ENCODE measurements at regions not wholly inside any gene's neighbourhood (a gene's known extent, or its start where the extent isn't known, plus 50 kb on each side); places are given as distances from the start of the nearest gene placed in this dataset.

DNA sequence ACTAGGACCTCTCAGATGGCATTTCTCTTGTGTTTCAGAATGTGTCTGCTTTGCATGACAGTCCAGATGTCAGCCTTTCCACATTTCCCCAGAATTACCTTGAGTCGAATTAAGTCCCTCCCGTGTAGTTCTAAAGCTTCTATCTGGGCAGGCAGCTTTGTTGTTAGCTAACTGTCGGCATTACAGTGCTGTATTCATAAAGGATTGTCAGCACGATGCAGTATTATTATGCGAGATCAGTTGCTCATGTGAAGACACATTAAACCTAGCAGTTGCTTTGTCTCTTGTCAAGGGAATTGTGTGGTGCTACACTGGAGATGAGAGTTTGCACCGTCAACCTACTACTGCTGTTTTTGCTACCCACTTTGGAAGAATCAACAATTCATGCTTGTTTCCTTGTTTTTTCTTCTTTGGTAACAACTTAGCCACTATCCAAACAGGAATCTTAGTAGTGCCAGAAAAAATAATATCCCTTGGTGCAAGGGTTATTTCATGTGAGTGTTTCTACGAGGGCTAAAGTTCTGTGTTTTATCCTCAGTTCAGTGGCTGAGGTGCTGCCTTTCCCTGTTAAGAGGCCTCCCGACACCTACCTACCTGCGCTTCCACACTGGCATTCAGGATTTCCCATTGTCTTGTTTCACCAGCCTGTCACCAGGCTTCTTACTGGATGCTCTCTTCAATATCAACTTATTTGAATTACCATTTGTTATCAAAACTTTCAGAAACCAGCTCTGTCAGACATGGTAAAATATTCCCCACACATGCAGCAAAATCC, 297.9 kb upstream of the G2E3 start:
- Histone ChIP-seq H3F3A (ENCODE audit: low read depth) (no peaks in the 10 kb centered on the region), H3K9ac (ENCODE audit: low read depth, low read length, poor library complexity, severe bottlenecking) (no peak overlapping the region), H3K27me3 (ENCODE audit: insufficient read depth, low read length, poor library complexity, severe bottlenecking) (no peaks in the 10 kb centered on the region), H3K4me3 (ENCODE audit: low read length, poor library complexity, severe bottlenecking) (no peak overlapping the region), H3K9me3 (ENCODE audit: insufficient read depth, low read depth, low read length) (no peaks in the 10 kb centered on the region), H3K9me2 (replicated peaks; ENCODE audit: low read depth, low read length) (no peaks in the 10 kb centered on the region), H4K20me1 (ENCODE audit: insufficient read depth, low read length, poor library complexity, severe bottlenecking) (no peaks in the 10 kb centered on the region), H3K4me1 (ENCODE audit: insufficient read depth, low read length, poor library complexity, severe bottlenecking) (no peaks in the 10 kb centered on the region), H2AFZ (ENCODE audit: low read length) (no peak overlapping the region), H3K79me2 (ENCODE audit: insufficient read depth, low read length) (no peaks in the 10 kb centered on the region), H3K36me3 (ENCODE audit: insufficient read depth, low read length) (no peaks in the 10 kb centered on the region), H3K4me2 (ENCODE audit: low read depth, low read length, poor library complexity, severe bottlenecking) (no peak overlapping the region)
- TF ChIP-seq, protein P1, sequence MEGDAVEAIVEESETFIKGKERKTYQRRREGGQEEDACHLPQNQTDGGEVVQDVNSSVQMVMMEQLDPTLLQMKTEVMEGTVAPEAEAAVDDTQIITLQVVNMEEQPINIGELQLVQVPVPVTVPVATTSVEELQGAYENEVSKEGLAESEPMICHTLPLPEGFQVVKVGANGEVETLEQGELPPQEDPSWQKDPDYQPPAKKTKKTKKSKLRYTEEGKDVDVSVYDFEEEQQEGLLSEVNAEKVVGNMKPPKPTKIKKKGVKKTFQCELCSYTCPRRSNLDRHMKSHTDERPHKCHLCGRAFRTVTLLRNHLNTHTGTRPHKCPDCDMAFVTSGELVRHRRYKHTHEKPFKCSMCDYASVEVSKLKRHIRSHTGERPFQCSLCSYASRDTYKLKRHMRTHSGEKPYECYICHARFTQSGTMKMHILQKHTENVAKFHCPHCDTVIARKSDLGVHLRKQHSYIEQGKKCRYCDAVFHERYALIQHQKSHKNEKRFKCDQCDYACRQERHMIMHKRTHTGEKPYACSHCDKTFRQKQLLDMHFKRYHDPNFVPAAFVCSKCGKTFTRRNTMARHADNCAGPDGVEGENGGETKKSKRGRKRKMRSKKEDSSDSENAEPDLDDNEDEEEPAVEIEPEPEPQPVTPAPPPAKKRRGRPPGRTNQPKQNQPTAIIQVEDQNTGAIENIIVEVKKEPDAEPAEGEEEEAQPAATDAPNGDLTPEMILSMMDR (conservative IDR thresholded peaks at IDR 0.05; ENCODE audit: low read length), result no peak
- TF ChIP-seq EZH2phosphoT487 (IDR thresholded peaks at IDR 0.05; ENCODE audit: borderline replicate concordance), result no peak

DNA sequence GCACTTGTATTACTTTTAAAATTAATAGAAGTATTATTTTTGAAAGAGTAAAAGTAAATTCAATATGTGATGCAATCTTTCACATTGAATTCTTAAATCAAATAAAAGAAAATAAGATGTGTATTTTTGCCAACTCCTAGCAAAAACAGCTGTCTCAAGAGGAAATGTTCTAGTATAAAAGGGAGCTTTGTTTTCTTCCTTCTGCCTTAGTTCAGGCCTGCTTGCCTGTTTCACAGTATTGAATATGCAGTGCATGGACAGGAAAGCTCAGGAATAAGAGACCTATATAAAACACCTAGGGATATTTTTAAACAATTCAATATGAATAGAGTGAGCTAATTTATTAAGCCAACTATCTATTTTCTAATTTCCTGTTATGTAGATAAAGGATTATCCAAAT, 294.8 kb upstream of the G2E3 start:
- no peaks in the 10 kb centered on the region for H3K27me3 ChIP-seq (ENCODE audit: insufficient read depth, low read length, poor library complexity, severe bottlenecking)
- H2AFZ ChIP-seq (ENCODE audit: low read length), result no peak overlapping the region
- H3K4me3 ChIP-seq (ENCODE audit: low read length, poor library complexity, severe bottlenecking), result no peak overlapping the region
- no peak overlapping the region for H3K9ac ChIP-seq (ENCODE audit: low read depth, low read length, poor library complexity, severe bottlenecking)
- no peaks in the 10 kb centered on the region for H3F3A ChIP-seq (ENCODE audit: low read depth)
- no peaks in the 10 kb centered on the region for H3K9me2 ChIP-seq (replicated peaks; ENCODE audit: low read depth, low read length)
- no peaks in the 10 kb centered on the region for H3K79me2 ChIP-seq (ENCODE audit: insufficient read depth, low read length)
- no peak overlapping the region for H3K4me2 ChIP-seq (ENCODE audit: low read depth, low read length, poor library complexity, severe bottlenecking)
- no peak for TF ChIP-seq EZH2phosphoT487 (IDR thresholded peaks at IDR 0.05; ENCODE audit: borderline replicate concordance)
- TF ChIP-seq, protein P1 (conservative IDR thresholded peaks at IDR 0.05; ENCODE audit: low read length), result no peak
- H3K4me1 ChIP-seq (ENCODE audit: insufficient read depth, low read length, poor library complexity, severe bottlenecking), result no peaks in the 10 kb centered on the region
- H3K9me3 ChIP-seq (ENCODE audit: insufficient read depth, low read depth, low read length), result no peaks in the 10 kb centered on the region
- no peaks in the 10 kb centered on the region for H3K36me3 ChIP-seq (ENCODE audit: insufficient read depth, low read length)
- no peaks in the 10 kb centered on the region for H4K20me1 ChIP-seq (ENCODE audit: insufficient read depth, low read length, poor library complexity, severe bottlenecking)

DNA sequence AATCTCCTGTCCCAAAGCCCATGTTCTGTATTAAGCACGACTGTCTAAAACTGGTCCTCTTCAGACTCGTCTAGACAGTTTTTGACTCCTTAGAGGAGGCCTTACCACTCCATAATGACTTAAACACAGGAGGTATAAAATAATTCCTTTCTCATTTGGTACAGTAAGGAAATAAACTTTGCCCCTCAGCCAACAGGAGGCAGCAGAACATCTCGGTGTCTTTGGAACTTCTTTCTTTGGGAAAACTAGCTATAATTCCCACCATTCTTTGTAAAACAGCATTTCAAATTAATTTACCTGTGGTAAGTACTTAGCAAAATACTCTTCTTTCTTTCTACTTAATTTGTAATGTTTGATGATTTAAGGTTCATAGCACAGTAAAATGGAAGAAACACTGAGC, 292.7 kb upstream of the G2E3 start:
- no peak overlapping the region for H3K4me2 ChIP-seq (ENCODE audit: low read depth, low read length, poor library complexity, severe bottlenecking)

More for the DNA sequence above, 292.7 kb upstream of the G2E3 start:
- H3K4me3 ChIP-seq (ENCODE audit: low read length, poor library complexity, severe bottlenecking), result no peak overlapping the region
- no peaks in the 10 kb centered on the region for H4K20me1 ChIP-seq (ENCODE audit: insufficient read depth, low read length, poor library complexity, severe bottlenecking)
- no peak for TF ChIP-seq EZH2phosphoT487 (IDR thresholded peaks at IDR 0.05; ENCODE audit: borderline replicate concordance)
- TF ChIP-seq, protein P1 (conservative IDR thresholded peaks at IDR 0.05; ENCODE audit: low read length), result no peak
- no peaks in the 10 kb centered on the region for H3K9me2 ChIP-seq (replicated peaks; ENCODE audit: low read depth, low read length)
- no peaks in the 10 kb centered on the region for H3F3A ChIP-seq (ENCODE audit: low read depth)
- H3K4me1 ChIP-seq (ENCODE audit: insufficient read depth, low read length, poor library complexity, severe bottlenecking), result no peaks in the 10 kb centered on the region
- no peaks in the 10 kb centered on the region for H3K79me2 ChIP-seq (ENCODE audit: insufficient read depth, low read length)
- H3K9me3 ChIP-seq (ENCODE audit: insufficient read depth, low read depth, low read length), result no peaks in the 10 kb centered on the region
- H2AFZ ChIP-seq (ENCODE audit: low read length), result no peak overlapping the region
- H3K27me3 ChIP-seq (ENCODE audit: insufficient read depth, low read length, poor library complexity, severe bottlenecking), result no peaks in the 10 kb centered on the region
- H3K36me3 ChIP-seq (ENCODE audit: insufficient read depth, low read length), result no peaks in the 10 kb centered on the region
- H3K9ac ChIP-seq (ENCODE audit: low read depth, low read length, poor library complexity, severe bottlenecking), result no peak overlapping the region

All from Loucy (cell line).